Activated T-cell treated with anti-CD3 and anti-CD28 coated beads, Interleukin-2, amount 50 U/mL, for 72 hours (primary cell): ENCODE measurements at regions not wholly inside any gene's neighbourhood (a gene's known extent, or its start where the extent isn't known, plus 50 kb on each side); places are given as distances from the start of the nearest gene placed in this dataset.

Experiments
- ATAC-seq, 2 donors: fragments of 150-1000 bp; cut with Tn5 transposase; replicated peaks in 1 of 2; 2 replicates each; pipeline ENCODE4 v1.10.0; 2021; ENCODE audit warnings: moderate library complexity in 2 of 2, mild to moderate bottlenecking in 1 of 2
- DNase-seq, 2 donors: peaks; one replicate each; pipeline ENCODE4 v3.0.0; 2021 to 2022; ENCODE audit warnings: mixed read lengths in 1 of 2
- H3K27ac Mint-ChIP-seq: one replicate; pipeline ENCODE4 v1.8.0; 2022; ENCODE audit warnings: mild to moderate bottlenecking, moderate library complexity, mixed read lengths
- H3K27me3 Mint-ChIP-seq: one replicate; pipeline ENCODE4 v1.8.0; 2022; ENCODE audit warnings: low read depth, mixed read lengths
- H3K36me3 Mint-ChIP-seq, 2 donors: one replicate each; pipeline ENCODE4 v1.8.0; 2022; ENCODE audit warnings: mixed read lengths in 2 of 2, mild to moderate bottlenecking in 1 of 2; ENCODE audit not compliant: insufficient read depth in 2 of 2
- H3K4me1 Mint-ChIP-seq: one replicate; pipeline ENCODE4 v1.8.0; 2022; ENCODE audit warnings: low read depth, mixed read lengths
- H3K4me3 Mint-ChIP-seq, 2 donors: one replicate each; pipeline ENCODE4 v1.8.0; 2022; ENCODE audit warnings: mild to moderate bottlenecking in 2 of 2, mixed read lengths in 2 of 2, moderate library complexity in 2 of 2
- H3K9me3 Mint-ChIP-seq, 2 donors: one replicate each; pipeline ENCODE4 v1.8.0; 2022; ENCODE audit warnings: mixed read lengths in 2 of 2

DNA sequence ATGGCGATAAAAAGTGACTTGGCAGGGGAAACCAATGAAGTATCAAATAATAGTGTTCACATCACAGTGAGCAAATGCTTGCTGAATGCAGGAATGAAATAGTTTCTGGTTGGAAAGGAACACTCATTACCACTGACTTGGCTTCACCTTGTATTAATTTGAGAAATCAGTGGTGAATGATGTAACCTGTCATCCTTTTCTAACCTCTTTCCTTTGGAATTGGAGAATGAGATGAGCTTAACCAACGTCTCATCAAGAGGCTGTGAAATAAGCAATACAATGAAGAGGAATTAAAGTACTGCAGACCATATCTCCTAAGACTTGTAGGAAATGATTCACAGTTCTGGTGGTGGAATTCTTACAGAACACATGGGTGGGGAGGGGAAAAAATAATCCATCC is 192.2 kb downstream of the DMAC1 start:
- Mint-ChIP-seq H3K4me1 (no peaks in the 10 kb centered on the region), H3K27me3 (no peaks in the 10 kb centered on the region), H3K36me3 (no peaks in the 10 kb centered on the region), H3K27ac (no peak overlapping the region), H3K4me3 (no peak overlapping the region), H3K9me3 (peaks cover 0 to 2% of the 10 kb centered on the region in 2 donors)
- ATAC-seq (no peak), DNase-seq (no peak)

- H3K27ac Mint-ChIP-seq = no peak overlapping the region
- DNase-seq (no peak), ATAC-seq (no peak)
- H3K27me3 Mint-ChIP-seq = no peaks in the 10 kb centered on the region
- H3K36me3 Mint-ChIP-seq = no peaks in the 10 kb centered on the region
- peaks cover 0 to 2% of the 10 kb centered on the region in 2 donors for H3K9me3 Mint-ChIP-seq
- H3K4me1 Mint-ChIP-seq = no peaks in the 10 kb centered on the region
- H3K4me3 Mint-ChIP-seq = no peak overlapping the region
These were observed 193.0 kb downstream of the DMAC1 start for GRCh38 chr9:7606591-7606990.

- Mint-ChIP-seq H3K4me3 (no peak overlapping the region), H3K27ac (no peak overlapping the region), H3K9me3 (no peaks in the 10 kb centered on the region)
These were observed 197.8 kb downstream of the DMAC1 start for GRCh38 chr9:7601739-7602138.

GRCh38 chr9:7597716-7598115 is 201.9 kb downstream of the DMAC1 start:
- Mint-ChIP-seq H3K27ac (no peak overlapping the region), H3K9me3 (peaks cover 7% of the 10 kb centered on the region in 2 donors), H3K27me3 (no peaks in the 10 kb centered on the region), H3K4me1 (no peaks in the 10 kb centered on the region), H3K36me3 (peaks cover 0 to 7% of the 10 kb centered on the region in 2 donors), H3K4me3 (no peak overlapping the region)
- DNase-seq (no peak), ATAC-seq (no peak)

More at GRCh38 chr9:7601739-7602138, 197.8 kb downstream of the DMAC1 start:
- no peaks in the 10 kb centered on the region for H3K27me3 Mint-ChIP-seq
- no peaks in the 10 kb centered on the region for H3K4me1 Mint-ChIP-seq
- no peak for ATAC-seq
- no peaks in the 10 kb centered on the region for H3K36me3 Mint-ChIP-seq
- DNase-seq = no peak

DNA sequence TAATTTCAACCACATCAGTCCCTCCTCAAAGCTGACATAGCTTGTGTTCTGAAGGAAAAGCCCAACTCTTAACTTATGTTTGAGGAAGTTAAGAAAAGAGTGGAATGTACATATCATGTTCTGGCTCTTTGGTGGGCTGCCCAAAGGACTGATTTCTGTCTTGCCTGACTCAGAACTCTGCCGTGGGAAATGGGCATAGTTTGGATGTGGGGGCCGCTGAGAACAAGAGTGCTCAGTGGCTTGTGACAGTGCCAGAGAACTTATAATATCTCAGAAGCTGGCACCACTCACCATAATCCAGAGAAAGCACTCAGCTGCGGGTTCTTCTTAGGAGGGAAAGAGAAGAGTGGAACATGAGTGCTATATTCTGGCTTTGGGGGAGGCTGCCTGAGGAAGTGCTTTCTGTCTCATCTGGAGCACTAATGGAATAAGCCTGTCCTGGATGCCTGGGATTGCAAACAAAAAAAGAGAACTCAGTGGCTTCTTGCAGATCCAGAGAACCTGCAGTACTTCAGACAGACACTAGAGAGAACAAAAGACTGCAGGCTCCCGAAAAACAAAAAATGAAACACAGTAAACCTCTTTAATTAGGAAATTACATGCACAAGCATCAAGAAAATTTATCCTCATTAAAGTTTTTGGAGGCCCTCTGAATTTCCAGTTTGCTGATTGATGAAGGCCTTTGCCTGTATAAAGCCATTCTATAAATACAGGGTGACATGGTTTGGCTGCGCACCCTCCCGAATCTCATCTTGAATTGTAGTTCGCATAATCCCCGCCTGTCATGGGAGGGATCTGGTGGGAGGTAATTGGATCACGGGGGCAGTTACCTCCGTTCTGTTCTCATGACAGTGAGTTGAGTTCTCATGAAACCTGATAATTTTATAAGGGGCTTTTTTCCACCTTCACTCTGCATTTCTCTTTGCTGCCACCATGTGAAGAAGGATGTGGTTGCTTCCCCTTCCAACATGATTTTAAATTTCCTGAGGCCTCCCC is 207.0 kb downstream of the DMAC1 start:
- Mint-ChIP-seq H3K36me3 (peaks cover 0 to 7% of the 10 kb centered on the region in 2 donors), H3K27ac (no peak overlapping the region), H3K4me1 (no peaks in the 10 kb centered on the region), H3K27me3 (no peaks in the 10 kb centered on the region), H3K4me3 (no peak overlapping the region), H3K9me3 (peaks cover 7 to 8% of the 10 kb centered on the region in 2 donors)
- no peak for ATAC-seq
- DNase-seq = no peak

DNA sequence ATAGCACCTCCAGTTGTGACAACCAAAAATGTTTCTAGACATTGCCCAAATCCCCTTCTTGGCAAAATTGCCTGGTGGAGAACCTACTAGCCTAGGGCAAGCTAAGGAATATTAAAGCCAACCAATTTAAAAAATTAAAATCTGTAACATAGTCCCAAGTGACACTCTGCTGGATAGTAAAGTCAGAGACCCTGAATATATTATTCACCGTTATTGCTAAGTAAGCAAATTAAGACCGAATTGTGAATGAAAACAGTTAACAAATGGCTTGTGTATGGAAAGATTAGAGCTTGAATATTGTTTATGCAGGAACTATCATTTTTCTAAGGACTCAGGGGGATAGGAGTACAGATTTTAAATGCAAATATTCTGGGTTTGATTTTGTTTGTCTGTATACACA is 208.1 kb downstream of the DMAC1 start:
- H3K4me3 Mint-ChIP-seq = no peak overlapping the region
- ATAC-seq (no peak), DNase-seq (no peak)
- H3K36me3 Mint-ChIP-seq = peaks cover 0 to 7% of the 10 kb centered on the region in 2 donors
- no peak overlapping the region for H3K27ac Mint-ChIP-seq
- H3K4me1 Mint-ChIP-seq = no peaks in the 10 kb centered on the region
- no peaks in the 10 kb centered on the region for H3K27me3 Mint-ChIP-seq
- peaks cover 7 to 8% of the 10 kb centered on the region in 2 donors for H3K9me3 Mint-ChIP-seq

DNA sequence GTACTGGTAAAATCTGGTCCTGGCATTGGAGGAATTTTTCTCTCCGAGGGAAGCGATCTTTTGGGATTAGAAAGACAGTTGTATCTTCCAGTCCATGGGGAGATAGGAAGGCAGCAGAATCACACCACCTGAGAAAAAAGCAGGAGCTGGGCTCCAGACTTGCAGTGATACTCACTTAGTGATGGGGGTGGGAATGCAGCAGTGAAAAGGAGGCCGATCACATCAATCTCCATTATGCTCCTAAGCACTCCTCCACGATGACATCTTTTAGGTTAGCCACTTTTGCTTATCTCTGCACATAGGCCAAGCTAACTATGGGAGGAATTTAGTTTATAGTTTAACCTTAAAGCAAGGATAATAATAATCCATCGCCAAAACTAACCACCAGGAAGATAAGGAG is 219.0 kb downstream of the DMAC1 start:
- no peaks in the 10 kb centered on the region for H3K4me1 Mint-ChIP-seq
- no peaks in the 10 kb centered on the region for H3K36me3 Mint-ChIP-seq
- no peak overlapping the region for H3K27ac Mint-ChIP-seq
- no peak for DNase-seq
- no peaks in the 10 kb centered on the region for H3K9me3 Mint-ChIP-seq
- no peak overlapping the region for H3K4me3 Mint-ChIP-seq
- no peak for ATAC-seq
- no peaks in the 10 kb centered on the region for H3K27me3 Mint-ChIP-seq

GRCh38 chr9:7579351-7579750 is 220.2 kb downstream of the DMAC1 start:
- H3K4me3 Mint-ChIP-seq = no peak overlapping the region
- no peaks in the 10 kb centered on the region for H3K36me3 Mint-ChIP-seq
- no peaks in the 10 kb centered on the region for H3K4me1 Mint-ChIP-seq
- ATAC-seq = no peak
- no peaks in the 10 kb centered on the region for H3K9me3 Mint-ChIP-seq
- no peak overlapping the region for H3K27ac Mint-ChIP-seq
- no peaks in the 10 kb centered on the region for H3K27me3 Mint-ChIP-seq
- DNase-seq = no peak

DNA sequence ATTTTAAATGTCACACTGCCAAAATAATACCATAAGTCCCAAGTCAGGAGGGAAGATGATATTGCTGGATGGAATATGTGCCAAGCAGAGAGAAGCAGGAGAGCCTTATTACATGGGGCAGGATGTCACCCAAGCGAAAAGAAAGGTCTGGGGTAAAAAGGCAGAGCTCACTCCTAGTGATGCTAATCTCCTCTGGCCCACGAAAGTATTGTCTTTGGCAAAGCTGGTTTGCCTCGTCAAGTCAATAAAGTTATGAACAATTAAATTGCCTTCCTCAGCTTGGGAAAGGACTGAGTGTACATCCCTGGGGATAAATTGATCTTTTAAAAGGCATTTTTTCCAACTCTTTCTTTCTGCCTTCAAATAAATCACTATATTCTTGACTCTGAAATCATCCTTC is 220.6 kb downstream of the DMAC1 start:
- H3K27me3 Mint-ChIP-seq = no peaks in the 10 kb centered on the region
- H3K27ac Mint-ChIP-seq = no peak overlapping the region
- no peaks in the 10 kb centered on the region for H3K9me3 Mint-ChIP-seq
- DNase-seq (no peak), ATAC-seq (no peak)
- H3K4me1 Mint-ChIP-seq = no peaks in the 10 kb centered on the region
- no peak overlapping the region for H3K4me3 Mint-ChIP-seq
- H3K36me3 Mint-ChIP-seq = no peaks in the 10 kb centered on the region

DNA sequence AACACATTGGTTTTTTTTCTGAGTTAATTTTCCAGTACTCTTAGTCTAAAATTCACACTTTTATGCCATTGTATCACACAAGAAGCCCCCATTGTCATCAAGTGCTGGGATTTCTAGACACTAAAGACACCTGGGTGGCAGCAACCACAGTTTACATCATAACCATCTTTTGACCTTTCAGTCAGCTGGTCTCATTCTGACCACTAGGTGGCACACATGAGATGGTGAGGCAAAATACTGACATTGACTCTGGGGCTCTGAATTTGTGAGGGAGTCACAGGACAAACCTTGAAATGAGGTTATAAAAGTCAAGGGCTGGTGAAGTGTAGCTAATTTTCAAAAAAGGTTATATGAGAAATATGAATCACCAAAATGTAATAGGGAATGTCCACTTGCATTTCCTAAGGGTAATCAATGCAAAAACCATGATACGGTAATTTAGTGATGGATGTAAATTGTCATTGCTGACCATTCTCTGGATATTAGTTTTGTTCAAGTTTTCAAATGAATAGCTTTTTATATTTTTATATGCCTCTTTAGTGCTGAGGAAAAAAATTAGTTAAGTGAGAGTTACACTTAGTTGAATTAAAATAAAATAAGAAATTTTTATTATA is 229.4 kb downstream of the DMAC1 start:
- no peak overlapping the region for H3K4me3 Mint-ChIP-seq
- H3K27me3 Mint-ChIP-seq = no peaks in the 10 kb centered on the region
- no peaks in the 10 kb centered on the region for H3K9me3 Mint-ChIP-seq
- H3K4me1 Mint-ChIP-seq = no peaks in the 10 kb centered on the region
- no peak overlapping the region for H3K27ac Mint-ChIP-seq
- no peaks in the 10 kb centered on the region for H3K36me3 Mint-ChIP-seq
- ATAC-seq = peak; percentile 52 to 60
- peak; percentile 65 to 72 for DNase-seq

GRCh38 chr9:7567687-7568086 is 231.9 kb downstream of the DMAC1 start:
- no peaks in the 10 kb centered on the region for H3K4me1 Mint-ChIP-seq
- no peak for DNase-seq
- no peak overlapping the region for H3K27ac Mint-ChIP-seq
- ATAC-seq = no peak
- no peaks in the 10 kb centered on the region for H3K9me3 Mint-ChIP-seq
- no peaks in the 10 kb centered on the region for H3K36me3 Mint-ChIP-seq
- no peak overlapping the region for H3K4me3 Mint-ChIP-seq
- H3K27me3 Mint-ChIP-seq = no peaks in the 10 kb centered on the region

- Mint-ChIP-seq H3K27me3 (no peaks in the 10 kb centered on the region), H3K4me3 (no peak overlapping the region), H3K27ac (no peak overlapping the region), H3K36me3 (no peaks in the 10 kb centered on the region), H3K9me3 (no peaks in the 10 kb centered on the region), H3K4me1 (no peaks in the 10 kb centered on the region)
- ATAC-seq = no peak
- no peak for DNase-seq
These were observed 238.0 kb downstream of the DMAC1 start for GRCh38 chr9:7561527-7562080.

DNA sequence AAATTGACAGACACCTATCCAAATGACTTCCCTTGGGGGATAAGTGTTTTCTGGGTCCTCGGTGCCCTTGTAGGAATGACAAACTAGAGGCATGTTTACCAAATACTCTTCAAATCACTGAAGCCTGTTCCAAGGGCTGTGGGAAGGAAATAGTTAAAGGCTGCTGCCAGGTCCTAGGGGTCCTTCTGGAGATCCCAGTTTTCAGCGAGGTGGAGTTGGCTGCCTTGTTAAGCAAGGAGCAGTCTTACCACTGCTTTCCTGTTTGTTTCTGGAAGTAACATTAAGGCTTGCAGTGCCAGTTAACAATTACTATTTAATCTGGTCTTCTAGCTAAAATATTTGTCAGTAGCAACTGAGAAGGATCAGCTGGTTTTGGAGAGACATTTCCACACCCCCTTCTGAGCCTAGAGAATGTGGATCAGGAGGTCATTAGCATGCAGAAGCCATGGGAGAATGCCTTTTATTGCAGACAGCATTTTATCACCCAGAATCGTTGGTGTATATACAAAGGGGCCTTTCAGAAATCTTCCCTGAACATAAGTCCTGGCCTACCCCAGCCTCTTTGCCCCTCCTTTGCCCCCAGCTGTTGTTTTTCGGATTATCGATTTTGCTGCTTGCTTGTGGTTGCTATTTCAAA is 238.8 kb downstream of the DMAC1 start:
- Mint-ChIP-seq H3K27me3 (no peaks in the 10 kb centered on the region), H3K27ac (no peak overlapping the region), H3K9me3 (no peaks in the 10 kb centered on the region), H3K36me3 (no peaks in the 10 kb centered on the region), H3K4me1 (no peaks in the 10 kb centered on the region), H3K4me3 (no peak overlapping the region)
- ATAC-seq (no peak), DNase-seq (no peak)
